ENCODE measurements at regions not wholly inside any gene's neighbourhood (a gene's known extent, or its start where the extent isn't known, plus 50 kb on each side); places are given as distances from the start of the nearest gene placed in this dataset.

DNA sequence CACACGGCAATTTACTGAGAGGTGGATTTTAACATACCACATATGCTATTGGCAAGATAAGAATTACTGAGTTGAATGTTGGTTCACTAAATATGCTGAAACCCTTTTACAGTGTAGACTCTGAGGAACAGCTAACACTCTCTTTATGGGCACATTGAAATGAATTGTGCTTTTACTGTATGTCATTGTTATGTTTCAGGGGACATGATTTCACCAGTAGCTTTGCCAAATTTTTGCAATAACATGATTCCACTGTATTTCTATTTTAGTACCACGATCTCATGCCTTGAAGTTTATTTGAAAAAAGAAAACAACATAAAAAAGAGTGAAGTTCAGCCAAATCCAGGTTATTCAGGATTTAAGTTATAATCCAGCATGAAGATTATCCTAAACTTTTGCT is 188.5 kb downstream of the HLX start:
- DNase-seq (ENCODE audit: low read depth in 4 of 4, low spot score in 3 of 4) = no peak

DNA sequence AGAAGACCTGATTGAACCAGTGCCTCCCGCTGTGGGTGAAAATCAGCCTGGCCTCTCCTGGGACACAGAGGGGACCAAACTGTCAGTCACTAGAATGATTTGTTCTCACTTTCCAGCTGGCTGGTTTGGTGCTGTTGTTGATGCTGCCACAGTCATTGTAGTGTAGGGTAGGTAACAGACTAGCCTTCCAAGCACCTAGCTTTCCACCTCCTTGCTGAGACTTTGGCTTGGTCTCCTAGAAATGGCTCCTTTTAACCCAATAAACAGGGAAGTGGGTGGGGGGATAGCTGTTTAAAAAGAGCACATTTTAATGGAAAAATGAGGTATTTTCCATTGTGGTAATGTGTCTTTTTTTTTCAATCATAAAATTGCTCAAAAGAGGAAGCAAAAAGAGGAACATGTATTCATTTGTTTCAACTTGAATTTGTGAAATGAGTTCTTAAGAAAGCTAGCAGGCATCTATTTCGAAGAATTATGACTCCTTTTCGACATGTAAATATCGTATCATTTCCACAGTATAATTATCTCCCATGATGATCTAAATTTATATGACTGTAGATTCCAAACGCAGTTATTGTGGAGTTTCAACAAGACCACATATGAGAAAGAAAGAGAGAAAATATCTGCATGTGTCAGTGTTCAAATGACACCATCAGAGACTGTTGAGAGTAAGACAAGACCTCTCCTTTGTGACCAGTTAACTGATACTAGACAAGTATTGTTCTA is 190.1 kb downstream of the HLX start:
- no peak for DNase-seq (ENCODE audit: low read depth in 4 of 4, low spot score in 3 of 4)

DNA sequence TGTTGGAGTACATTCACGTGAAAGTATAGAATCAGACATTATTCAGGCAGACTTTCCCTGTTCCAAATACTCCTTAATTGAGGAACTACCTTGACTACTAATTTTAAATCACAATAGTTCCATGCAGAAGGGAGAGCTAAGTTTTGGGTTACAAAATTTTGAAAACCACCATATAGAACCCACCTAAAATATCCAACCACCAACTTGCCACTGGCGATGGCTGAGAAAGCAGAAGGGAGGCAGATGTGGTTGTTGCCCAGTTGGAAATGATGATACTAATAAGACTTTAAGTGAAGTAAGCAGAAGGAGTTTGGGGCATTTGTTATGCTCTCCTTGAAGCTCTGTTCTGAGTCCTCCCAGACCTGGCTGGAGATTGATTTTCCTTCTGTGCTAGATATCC is 190.7 kb downstream of the HLX start:
- no peak for DNase-seq (ENCODE audit: low read depth in 4 of 4, low spot score in 3 of 4)

- no peak for DNase-seq (ENCODE audit: low read depth in 4 of 4, low spot score in 3 of 4)
Measured at GRCh38 chr1:221071777-221072176, 192.5 kb downstream of the HLX start.

DNA sequence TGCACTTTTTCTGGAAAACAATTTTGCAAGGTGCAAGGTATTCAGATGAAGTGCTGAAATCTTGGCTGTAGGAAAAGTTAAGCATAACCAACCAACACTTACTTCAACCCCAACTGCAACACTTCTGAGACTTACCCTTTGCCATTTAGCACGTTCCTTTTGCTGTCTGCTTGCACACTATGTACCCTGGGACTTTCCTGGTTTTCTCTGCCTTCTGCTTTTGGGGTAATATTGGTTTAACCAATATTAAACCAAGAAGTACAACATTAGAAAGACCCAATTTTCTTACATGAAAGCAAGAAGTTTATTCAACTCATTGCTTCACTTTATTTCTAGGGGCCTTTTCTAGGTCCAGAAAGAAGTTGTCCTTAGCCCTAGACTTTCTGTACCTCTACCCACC is 193.0 kb downstream of the HLX start:
- no peak for DNase-seq (ENCODE audit: low read depth in 4 of 4, low spot score in 3 of 4)

GRCh38 chr1:221074332-221074731 is 195.1 kb downstream of the HLX start:
- DNase-seq (ENCODE audit: low read depth in 4 of 4, low spot score in 3 of 4) = no peak

DNA sequence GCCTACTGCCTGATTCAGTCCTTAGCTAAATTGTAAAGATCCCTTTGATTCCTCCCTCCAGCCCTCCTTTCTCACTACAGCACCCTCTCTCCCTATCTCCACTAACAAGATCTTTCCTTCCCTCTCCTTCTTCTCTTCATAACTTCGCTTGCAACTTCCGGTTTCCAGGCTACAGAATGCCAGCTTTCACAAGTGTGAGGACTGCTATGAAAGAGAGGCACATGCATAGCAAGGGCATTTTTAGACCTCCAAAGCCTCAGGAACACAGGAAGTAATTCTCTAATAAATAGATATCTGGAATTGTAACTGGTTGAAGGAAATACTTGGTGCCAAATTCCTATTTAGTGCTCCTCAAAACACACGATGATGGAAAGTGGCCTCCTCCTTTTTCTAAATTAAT is 196.7 kb downstream of the HLX start:
- DNase-seq (ENCODE audit: low read depth in 4 of 4, low spot score in 3 of 4) = no peak

DNA sequence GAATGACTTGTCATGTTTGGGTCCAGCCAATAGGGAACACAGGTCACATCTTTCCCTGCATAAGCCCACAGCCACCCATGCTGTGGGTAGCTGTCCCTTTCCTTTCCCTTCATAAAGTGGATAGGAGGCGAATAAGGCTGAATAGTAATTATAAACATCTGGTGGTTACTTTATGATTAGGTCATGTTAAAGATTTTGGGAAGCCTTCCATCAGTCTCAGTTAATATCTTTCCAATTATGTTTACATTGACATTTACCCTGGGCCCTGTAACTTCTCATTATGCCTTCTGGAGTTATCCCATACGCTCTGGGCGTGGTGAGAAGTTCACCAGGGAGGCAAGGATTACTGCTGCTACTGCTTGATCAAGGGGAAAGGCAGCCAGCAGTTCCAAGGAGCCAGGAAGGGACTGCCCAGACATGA is 197.2 kb downstream of the HLX start:
- DNase-seq (ENCODE audit: low read depth in 4 of 4, low spot score in 3 of 4) = no peak

DNA sequence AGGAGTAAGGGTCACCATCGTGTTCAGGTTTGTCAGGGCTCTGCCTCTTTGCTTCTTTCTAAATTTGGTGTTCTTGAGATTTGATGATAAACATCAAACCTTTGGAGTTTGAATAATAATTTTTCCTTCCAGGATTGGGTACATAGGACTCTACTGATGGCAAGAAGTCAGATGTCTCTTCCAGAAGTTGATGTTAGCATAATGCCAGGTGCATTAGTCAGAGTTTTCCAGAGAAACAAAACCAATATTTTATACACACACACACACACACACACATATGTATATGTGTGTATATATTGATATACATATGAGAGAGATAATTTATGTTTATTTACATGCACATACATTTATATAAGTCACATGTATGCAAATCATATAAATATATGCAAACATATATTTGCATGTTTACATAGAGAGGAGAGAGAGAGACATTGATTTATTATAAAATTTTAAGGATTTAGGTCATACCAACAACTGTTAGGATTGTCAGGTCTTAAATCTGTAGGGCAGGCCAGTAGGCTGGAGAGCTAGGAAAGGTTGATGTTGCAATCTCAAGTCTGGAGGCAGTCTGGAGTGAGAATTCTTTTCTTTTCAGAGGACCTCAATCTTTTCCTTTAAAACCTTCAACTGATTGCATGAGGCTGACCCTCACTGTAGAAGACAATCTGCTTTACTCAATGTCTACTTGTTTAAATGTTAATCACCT is 199.2 kb downstream of the HLX start:
- DNase-seq (ENCODE audit: low read depth in 4 of 4, low spot score in 3 of 4) = no peak

DNA sequence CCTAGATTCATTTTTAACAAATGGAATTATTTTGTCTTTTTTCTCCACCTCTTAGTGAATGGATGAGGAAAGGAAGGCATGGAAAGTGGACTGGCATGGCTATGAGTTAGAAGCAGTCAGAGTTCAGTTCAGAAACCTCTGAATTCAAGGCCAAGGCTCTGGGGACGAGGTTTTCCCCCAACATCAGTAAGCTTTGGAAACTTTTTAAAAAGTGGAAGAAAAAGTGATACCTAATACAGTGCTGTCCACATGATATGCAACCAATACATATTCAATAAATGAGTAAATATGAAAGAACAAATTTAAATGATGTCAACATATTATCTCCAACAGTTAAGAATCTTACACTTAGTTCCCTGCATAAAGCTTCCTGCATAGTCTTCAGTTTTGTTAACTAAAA is 204.7 kb downstream of the HLX start:
- no peak for DNase-seq (ENCODE audit: low read depth in 4 of 4, low spot score in 3 of 4)

GRCh38 chr1:221084681-221085080 is 205.4 kb downstream of the HLX start:
- no peak for DNase-seq (ENCODE audit: low read depth in 4 of 4, low spot score in 3 of 4)

- no peak for DNase-seq (ENCODE audit: low read depth in 4 of 4, low spot score in 3 of 4)
Measured at GRCh38 chr1:221085701-221086375, 206.6 kb downstream of the HLX start.

DNA sequence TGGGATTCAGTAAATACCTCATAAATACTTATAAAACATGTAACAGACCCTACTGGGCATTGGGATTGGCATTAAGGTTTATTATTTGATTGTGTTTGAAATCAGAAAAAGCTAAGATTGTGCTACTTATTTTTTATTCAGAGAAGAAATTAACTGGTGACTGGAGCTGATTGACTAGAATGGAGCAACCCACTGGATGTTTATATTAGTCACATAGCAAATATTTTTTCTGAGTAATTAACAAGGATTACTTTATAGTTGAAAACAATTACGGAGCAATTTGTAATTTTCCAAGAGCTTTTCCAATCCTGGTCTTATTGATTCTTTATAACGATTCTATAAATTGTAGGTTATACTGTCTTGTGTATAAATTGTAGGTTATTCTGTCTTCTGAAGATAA is 208.7 kb downstream of the HLX start:
- no peak for DNase-seq (ENCODE audit: low read depth in 4 of 4, low spot score in 3 of 4)

DNA sequence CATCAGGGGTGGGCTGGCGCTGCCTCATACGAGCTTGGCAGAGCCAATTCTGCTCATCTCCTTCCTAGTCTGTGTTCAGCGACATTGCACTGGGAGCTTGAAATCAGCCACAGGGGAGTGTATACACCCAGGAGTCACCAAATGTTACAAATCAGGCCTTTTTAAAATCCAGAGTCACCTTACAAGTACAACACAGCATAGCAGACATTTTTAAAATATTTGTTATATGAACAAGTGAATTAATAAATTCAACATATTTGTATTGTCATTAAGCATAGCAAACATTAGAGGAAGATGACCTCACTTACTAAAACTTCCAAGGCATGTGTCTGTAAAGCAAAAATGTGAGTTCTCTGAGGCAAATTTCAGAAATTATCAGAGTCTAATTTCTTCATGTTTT is 210.0 kb downstream of the HLX start:
- no peak for DNase-seq (ENCODE audit: low read depth in 4 of 4, low spot score in 3 of 4)

DNA sequence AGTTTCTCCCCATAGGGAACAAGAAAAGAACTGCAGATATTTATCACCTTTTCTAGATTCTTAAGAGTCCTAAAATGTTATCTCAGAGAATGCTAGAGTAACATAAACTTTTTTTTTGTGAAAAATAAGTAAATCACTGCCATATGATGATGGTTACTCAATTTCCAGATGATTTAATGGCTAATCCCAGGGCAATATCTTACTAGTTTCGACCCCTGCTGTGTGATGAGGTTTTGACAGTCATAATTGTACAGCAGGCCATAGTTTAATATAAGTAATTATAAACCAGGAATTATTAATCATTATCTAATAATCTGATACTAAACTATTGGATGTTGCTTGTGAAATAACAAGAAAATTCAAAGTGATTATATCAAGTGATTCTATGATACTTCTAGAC is 210.6 kb downstream of the HLX start:
- no peak for DNase-seq (ENCODE audit: low read depth in 4 of 4, low spot score in 3 of 4)

GRCh38 chr1:221093903-221094791 is 214.9 kb downstream of the HLX start:
- no peak for DNase-seq (ENCODE audit: low read depth in 4 of 4, low spot score in 3 of 4)

- DNase-seq (ENCODE audit: low read depth in 4 of 4, low spot score in 3 of 4) = no peak
Measured at GRCh38 chr1:221097479-221098281, 218.4 kb downstream of the HLX start.

DNA sequence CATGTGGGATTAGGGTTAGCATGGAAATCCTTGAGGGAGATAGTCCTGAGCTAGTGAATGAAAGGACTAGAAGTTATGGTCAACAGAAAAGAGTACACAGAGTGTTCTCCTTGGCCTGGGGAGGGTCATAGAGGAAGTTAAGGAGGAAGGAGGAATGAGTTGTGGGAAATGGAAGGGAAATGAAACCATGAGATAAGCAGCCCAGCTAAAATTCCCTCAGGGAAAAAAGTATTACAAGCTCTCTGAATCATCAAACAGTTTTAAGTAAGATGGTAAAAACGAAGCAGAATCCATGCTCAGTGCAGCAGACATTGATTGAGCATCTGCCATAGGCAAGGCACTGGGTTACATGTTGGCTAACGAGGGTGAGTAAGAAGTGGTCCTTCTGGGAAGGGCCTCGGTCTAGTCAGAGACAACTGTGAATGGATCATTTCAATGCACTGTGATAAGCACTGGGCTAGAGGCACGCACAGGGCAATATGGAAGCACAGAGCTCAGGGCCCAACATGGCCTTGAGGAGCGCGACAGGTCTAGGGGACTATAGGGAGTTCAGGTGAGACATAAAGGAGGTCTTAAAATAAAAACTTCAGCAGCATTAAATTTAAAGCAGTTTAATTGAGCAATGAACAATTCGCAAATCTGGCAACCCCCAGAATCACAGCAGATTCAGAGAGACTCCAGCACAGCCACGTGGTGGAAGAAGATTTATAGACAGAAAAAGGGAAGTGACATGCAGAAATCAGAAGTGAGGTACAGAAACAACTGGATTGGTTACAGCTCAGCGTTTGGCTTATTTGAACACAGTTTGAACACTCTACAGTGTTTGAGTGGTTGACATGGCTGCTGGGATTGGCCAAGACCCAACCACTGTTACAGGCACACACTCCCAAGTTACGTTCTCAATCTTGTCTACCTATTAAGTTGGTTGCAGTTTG is 219.5 kb downstream of the HLX start:
- DNase-seq (ENCODE audit: low read depth in 4 of 4, low spot score in 3 of 4) = no peak
